ENCODE measurements at regions not wholly inside any gene's neighbourhood (a gene's known extent, or its start where the extent isn't known, plus 50 kb on each side); places are given as distances from the start of the nearest gene placed in this dataset.

DNA sequence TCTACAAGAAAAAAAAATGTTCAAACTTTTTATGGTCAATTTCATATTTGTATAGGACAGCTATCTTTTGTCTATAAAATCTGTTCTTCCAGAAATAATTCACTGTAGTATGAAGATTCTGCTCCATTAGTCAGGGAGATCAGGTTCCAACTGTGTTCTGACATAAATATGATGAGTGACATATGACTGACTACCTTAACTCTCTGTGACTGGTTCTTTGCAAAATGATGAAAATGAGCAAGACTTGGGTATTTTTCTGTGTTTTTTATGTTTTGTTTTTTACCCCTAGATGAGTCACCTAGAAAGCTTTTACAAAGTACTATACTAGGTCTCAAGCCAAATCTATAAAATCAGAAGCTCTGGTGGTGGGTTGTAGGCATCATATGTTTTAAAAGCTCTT is 229.6 kb downstream of the MMUT start:
- Histone ChIP-seq H3K36me3 (ENCODE audit: control insufficient read depth in 4 of 4, insufficient read depth in 3 of 4, low read depth in 1 of 4, low read length in 3 of 4) (no peaks in the 10 kb centered on the region), H3K9me3 (ENCODE audit: control insufficient read depth in 4 of 4, low read length in 3 of 4) (peaks cover 0 to 6% (median 0%) of the 10 kb centered on the region in 4 donors), H3K27ac (ENCODE audit: low read depth in 1 of 2, low read length in 2 of 2) (no peak overlapping the region), H3K9ac (ENCODE audit: low read depth in 1 of 2, low read length in 2 of 2) (no peak overlapping the region), H3K4me1 (ENCODE audit: control insufficient read depth in 4 of 4, insufficient read depth in 4 of 4, low read length in 3 of 4) (no peaks in the 10 kb centered on the region), H3K27me3 (ENCODE audit: control insufficient read depth in 4 of 4, insufficient read depth in 4 of 4, low read length in 3 of 4) (no peaks in the 10 kb centered on the region), H3K4me3 (ENCODE audit: low read depth in 1 of 3, low read length in 3 of 3) (no peak overlapping the region)
- no peak for DNase-seq (ENCODE audit: low spot score)
- TF ChIP-seq RAD21 (IDR thresholded peaks at IDR 0.05), result no peak
- TF ChIP-seq FOXA2 (IDR thresholded peaks at IDR 0.05), result no peak
- no peak for TF ChIP-seq YY1 (IDR thresholded peaks at IDR 0.05)
- no peak for TF ChIP-seq ATF3 (IDR thresholded peaks at IDR 0.05)

DNA sequence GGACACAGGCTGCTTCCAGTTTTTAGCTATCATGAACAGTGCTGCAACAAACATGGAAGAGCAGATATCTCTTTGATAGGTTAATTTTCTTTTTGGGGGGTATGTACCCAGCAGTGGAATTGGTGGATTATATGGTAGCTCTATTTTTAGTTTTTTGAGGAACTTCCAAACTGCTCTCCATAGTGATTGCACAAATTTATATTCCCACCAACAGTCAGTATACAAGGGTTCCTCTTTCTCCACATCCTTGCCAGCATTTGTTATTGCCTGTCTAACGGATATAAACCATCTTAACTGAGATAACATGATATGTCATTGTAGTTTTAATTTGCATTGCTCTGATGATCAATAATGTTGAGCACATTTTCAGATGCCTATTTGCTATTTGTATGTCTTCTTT is 237.6 kb downstream of the MMUT start:
- Histone ChIP-seq H3K4me1 (ENCODE audit: control insufficient read depth in 4 of 4, insufficient read depth in 4 of 4, low read length in 3 of 4) (no peaks in the 10 kb centered on the region), H3K9me3 (ENCODE audit: control insufficient read depth in 4 of 4, low read length in 3 of 4) (no peaks in the 10 kb centered on the region), H3K36me3 (ENCODE audit: control insufficient read depth in 4 of 4, insufficient read depth in 3 of 4, low read depth in 1 of 4, low read length in 3 of 4) (no peaks in the 10 kb centered on the region), H3K9ac (ENCODE audit: low read depth in 1 of 2, low read length in 2 of 2) (no peak overlapping the region), H3K27ac (ENCODE audit: low read depth in 1 of 2, low read length in 2 of 2) (no peak overlapping the region), H3K27me3 (ENCODE audit: control insufficient read depth in 4 of 4, insufficient read depth in 4 of 4, low read length in 3 of 4) (no peaks in the 10 kb centered on the region), H3K4me3 (ENCODE audit: low read depth in 1 of 3, low read length in 3 of 3) (no peak overlapping the region)
- no peak for DNase-seq (ENCODE audit: low spot score)
- 66% methylated on average over 1 of the region's 1 CpG for WGBS
- no peak for TF ChIP-seq ATF3 (IDR thresholded peaks at IDR 0.05)
- no peak for TF ChIP-seq HNF4G (IDR thresholded peaks at IDR 0.05)
- no peak for TF ChIP-seq GABPA (IDR thresholded peaks at IDR 0.05 in 1 of 2, conservative IDR thresholded peaks at IDR 0.05 in 1 of 2)
- no peak for TF ChIP-seq EGR1 (IDR thresholded peaks at IDR 0.05; ENCODE audit: low read depth in 2 of 2)
- TF ChIP-seq FOXA1 (IDR thresholded peaks at IDR 0.05), result no peak
- no peak for TF ChIP-seq JUND (IDR thresholded peaks at IDR 0.05)
- no peak for TF ChIP-seq NR2F2 (IDR thresholded peaks at IDR 0.05)
- TF ChIP-seq, protein P1, sequence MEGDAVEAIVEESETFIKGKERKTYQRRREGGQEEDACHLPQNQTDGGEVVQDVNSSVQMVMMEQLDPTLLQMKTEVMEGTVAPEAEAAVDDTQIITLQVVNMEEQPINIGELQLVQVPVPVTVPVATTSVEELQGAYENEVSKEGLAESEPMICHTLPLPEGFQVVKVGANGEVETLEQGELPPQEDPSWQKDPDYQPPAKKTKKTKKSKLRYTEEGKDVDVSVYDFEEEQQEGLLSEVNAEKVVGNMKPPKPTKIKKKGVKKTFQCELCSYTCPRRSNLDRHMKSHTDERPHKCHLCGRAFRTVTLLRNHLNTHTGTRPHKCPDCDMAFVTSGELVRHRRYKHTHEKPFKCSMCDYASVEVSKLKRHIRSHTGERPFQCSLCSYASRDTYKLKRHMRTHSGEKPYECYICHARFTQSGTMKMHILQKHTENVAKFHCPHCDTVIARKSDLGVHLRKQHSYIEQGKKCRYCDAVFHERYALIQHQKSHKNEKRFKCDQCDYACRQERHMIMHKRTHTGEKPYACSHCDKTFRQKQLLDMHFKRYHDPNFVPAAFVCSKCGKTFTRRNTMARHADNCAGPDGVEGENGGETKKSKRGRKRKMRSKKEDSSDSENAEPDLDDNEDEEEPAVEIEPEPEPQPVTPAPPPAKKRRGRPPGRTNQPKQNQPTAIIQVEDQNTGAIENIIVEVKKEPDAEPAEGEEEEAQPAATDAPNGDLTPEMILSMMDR (IDR thresholded peaks at IDR 0.05; ENCODE audit: low read depth, low read length, missing input control), result no peak
- TF ChIP-seq, protein P2, sequence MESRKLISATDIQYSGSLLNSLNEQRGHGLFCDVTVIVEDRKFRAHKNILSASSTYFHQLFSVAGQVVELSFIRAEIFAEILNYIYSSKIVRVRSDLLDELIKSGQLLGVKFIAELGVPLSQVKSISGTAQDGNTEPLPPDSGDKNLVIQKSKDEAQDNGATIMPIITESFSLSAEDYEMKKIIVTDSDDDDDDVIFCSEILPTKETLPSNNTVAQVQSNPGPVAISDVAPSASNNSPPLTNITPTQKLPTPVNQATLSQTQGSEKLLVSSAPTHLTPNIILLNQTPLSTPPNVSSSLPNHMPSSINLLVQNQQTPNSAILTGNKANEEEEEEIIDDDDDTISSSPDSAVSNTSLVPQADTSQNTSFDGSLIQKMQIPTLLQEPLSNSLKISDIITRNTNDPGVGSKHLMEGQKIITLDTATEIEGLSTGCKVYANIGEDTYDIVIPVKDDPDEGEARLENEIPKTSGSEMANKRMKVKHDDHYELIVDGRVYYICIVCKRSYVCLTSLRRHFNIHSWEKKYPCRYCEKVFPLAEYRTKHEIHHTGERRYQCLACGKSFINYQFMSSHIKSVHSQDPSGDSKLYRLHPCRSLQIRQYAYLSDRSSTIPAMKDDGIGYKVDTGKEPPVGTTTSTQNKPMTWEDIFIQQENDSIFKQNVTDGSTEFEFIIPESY (IDR thresholded peaks at IDR 0.05), result no peak
- TF ChIP-seq RAD21 (IDR thresholded peaks at IDR 0.05), result no peak
- TF ChIP-seq YY1 (IDR thresholded peaks at IDR 0.05), result no peak
- no peak for TF ChIP-seq FOXA2 (IDR thresholded peaks at IDR 0.05)
- no peak for TF ChIP-seq SP1 (IDR thresholded peaks at IDR 0.05)
- TF ChIP-seq HNF4A (conservative IDR thresholded peaks at IDR 0.05), result no peak

DNA sequence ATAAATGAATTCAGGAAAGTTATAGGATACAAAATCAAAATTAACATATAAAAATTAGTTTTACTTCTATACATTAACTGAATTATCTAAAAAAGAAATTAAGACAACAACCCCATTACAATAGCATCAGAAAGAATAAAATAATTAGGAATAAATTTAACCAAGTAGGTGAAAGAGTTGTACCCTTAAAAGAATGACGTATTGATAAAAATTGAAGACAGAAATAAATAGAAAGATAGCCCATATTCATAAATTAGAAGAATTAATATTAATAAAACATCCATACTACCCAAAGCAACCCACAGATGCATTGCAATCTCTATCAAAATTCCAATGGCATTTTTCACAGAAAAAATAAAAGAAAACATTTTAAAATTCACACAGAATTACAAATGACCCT is 242.8 kb downstream of the MMUT start:
- H3K9me3 ChIP-seq (ENCODE audit: control insufficient read depth in 4 of 4, low read length in 3 of 4), result no peaks in the 10 kb centered on the region
- 59% methylated on average over 1 of the region's 1 CpG for WGBS
- no peaks in the 10 kb centered on the region for H3K4me1 ChIP-seq (ENCODE audit: control insufficient read depth in 4 of 4, insufficient read depth in 4 of 4, low read length in 3 of 4)
- TF ChIP-seq NR2F2 (IDR thresholded peaks at IDR 0.05) (no peak), MAX (IDR thresholded peaks at IDR 0.05) (no peak), ATF3 (IDR thresholded peaks at IDR 0.05) (no peak), RAD21 (IDR thresholded peaks at IDR 0.05) (no peak)
- DNase-seq (ENCODE audit: low spot score), result no peak
- no peak overlapping the region for H3K4me3 ChIP-seq (ENCODE audit: low read depth in 1 of 3, low read length in 3 of 3)
- H3K27me3 ChIP-seq (ENCODE audit: control insufficient read depth in 4 of 4, insufficient read depth in 4 of 4, low read length in 3 of 4), result no peaks in the 10 kb centered on the region
- no peaks in the 10 kb centered on the region for H3K36me3 ChIP-seq (ENCODE audit: control insufficient read depth in 4 of 4, insufficient read depth in 3 of 4, low read depth in 1 of 4, low read length in 3 of 4)
- no peak overlapping the region for H3K9ac ChIP-seq (ENCODE audit: low read depth in 1 of 2, low read length in 2 of 2)
- H3K27ac ChIP-seq (ENCODE audit: low read depth in 1 of 2, low read length in 2 of 2), result no peak overlapping the region

Data from liver (tissue), 8 donors.